Testis (tissue), 2 donors: ENCODE measurements at regions not wholly inside any gene's neighbourhood (a gene's known extent, or its start where the extent isn't known, plus 50 kb on each side); places are given as distances from the start of the nearest gene placed in this dataset.

Experiments used
- DNase-seq: peaks from one replicate; pipeline ENCODE4 v3.0.0-alpha.2; 2019
- H3K27ac ChIP-seq, 2 donors: fragments of 200-600 bp; sonication (generic); one replicate each; pipeline ENCODE4 v1.5.1; 2019
- H3K27me3 ChIP-seq: fragments of 200-600 bp; sonication (generic); one replicate; pipeline ENCODE4 v1.5.1; 2019
- H3K36me3 ChIP-seq: fragments of 200-600 bp; sonication (generic); one replicate; pipeline ENCODE4 v1.5.1; 2017; ENCODE audit warnings: low read depth; ENCODE audit errors: missing control alignments
- H3K4me1 ChIP-seq: fragments of 200-600 bp; sonication (generic); one replicate; pipeline ENCODE4 v1.5.1; 2019
- H3K4me3 ChIP-seq, 2 donors: fragments of 200-600 bp; sonication (generic); one replicate each; pipeline ENCODE4 v1.5.1; 2017 to 2019
- H3K9me3 ChIP-seq: fragments of 200-600 bp; sonication (generic); one replicate; pipeline ENCODE4 v1.5.1; 2017
- POLR2A ChIP-seq: fragments of 450-650 bp; IDR thresholded peaks from one replicate; pipeline ENCODE4 v1.6.1; 2017; ENCODE audit warnings: antibody characterized with exemption, mild to moderate bottlenecking, moderate library complexity
- WGBS, 2 donors: methylation state at CpG; one replicate each; pipeline ENCODE4 v1.1.5; 2018; 5-methylcytosine and 5-hydroxymethylcytosine counted together
- intact Hi-C: fragments of 100-400 bp; cut with DNase I; formaldehyde crosslinking; loops from one replicate; pipeline ENCODE4 v1.15.1; 2023; ENCODE audit warnings: low total_unique reads
- TF ChIP-seq, protein P1 (sequence below), 3 experiments: fragments of 450-650 bp in 2 of 3; fragments of 200-600 bp in 1 of 3; sonication (generic) in 1 of 3; IDR thresholded peaks; one replicate each; pipeline ENCODE4 v1.5.1; 2016 to 2019; ENCODE audit warnings: antibody characterized with exemption in 3 of 3, mild to moderate bottlenecking in 2 of 3, moderate library complexity in 1 of 3

DNA sequence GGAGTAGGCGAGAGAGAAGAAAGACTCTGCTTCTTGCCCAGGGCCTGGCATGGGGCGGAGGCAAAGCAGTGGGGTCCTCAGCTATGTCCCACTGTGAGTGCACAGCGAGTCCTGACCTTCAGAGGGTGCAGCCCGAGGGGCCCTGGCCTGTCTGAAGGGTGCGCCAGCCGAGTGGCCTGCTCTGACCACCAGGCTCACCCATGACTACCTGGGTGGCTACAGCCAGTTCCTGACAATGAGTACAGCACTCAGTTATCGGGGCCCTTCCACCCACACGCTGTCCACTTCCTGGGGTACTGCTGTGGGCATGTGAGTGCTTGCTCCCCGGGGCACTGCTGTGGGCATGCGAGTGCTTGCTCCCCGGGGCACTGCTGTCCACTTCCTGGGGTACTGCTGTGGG lies 74.1 kb upstream of the B3GAT1 start:
- DNase-seq: no peak
- intact Hi-C loops: no loop called here
- TF ChIP-seq POLR2A: no peak
- TF ChIP-seq, protein P1, sequence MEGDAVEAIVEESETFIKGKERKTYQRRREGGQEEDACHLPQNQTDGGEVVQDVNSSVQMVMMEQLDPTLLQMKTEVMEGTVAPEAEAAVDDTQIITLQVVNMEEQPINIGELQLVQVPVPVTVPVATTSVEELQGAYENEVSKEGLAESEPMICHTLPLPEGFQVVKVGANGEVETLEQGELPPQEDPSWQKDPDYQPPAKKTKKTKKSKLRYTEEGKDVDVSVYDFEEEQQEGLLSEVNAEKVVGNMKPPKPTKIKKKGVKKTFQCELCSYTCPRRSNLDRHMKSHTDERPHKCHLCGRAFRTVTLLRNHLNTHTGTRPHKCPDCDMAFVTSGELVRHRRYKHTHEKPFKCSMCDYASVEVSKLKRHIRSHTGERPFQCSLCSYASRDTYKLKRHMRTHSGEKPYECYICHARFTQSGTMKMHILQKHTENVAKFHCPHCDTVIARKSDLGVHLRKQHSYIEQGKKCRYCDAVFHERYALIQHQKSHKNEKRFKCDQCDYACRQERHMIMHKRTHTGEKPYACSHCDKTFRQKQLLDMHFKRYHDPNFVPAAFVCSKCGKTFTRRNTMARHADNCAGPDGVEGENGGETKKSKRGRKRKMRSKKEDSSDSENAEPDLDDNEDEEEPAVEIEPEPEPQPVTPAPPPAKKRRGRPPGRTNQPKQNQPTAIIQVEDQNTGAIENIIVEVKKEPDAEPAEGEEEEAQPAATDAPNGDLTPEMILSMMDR (IDR thresholded peaks at IDR 0.05): no peak
- H3K4me3 ChIP-seq: no peak overlapping the region
- H3K36me3 ChIP-seq: no peaks in the 10 kb centered on the region
- no peaks in the 10 kb centered on the region for H3K4me1 ChIP-seq
- 83 to 88% methylated on average over 10 to 11 of the region's 11 CpGs for WGBS, 2 donors
- H3K27me3 ChIP-seq: no peaks in the 10 kb centered on the region
- H3K9me3 ChIP-seq: no peaks in the 10 kb centered on the region
- H3K27ac ChIP-seq: no peak overlapping the region

DNA sequence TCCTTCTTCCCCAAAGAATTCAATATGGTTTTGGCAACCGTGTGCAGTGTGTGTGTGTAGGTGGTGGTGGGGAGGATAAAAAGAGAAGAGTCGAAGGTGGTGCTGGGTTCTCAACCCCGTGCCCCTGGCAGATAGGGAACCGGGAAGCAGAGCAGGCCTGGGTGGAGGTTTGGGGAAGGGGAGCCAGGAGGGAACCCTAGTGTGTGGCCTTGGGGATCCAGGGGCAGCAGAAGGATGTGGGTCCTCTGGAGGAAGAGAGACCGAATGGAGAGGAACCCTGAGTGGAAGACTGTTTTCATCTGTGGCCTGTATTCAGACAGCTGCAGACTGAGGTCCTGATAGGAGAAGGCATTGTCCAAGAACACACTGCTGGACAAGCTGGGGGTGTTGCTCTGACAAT lies 73.3 kb upstream of the B3GAT1 start:
- Histone ChIP-seq H3K4me3 (no peak overlapping the region), H3K27me3 (no peaks in the 10 kb centered on the region), H3K9me3 (no peaks in the 10 kb centered on the region), H3K36me3 (no peaks in the 10 kb centered on the region), H3K27ac (no peak overlapping the region), H3K4me1 (no peaks in the 10 kb centered on the region)
- DNase-seq: no peak
- intact Hi-C loops: no loop called here
- no peak for TF ChIP-seq POLR2A
- TF ChIP-seq, protein P1 (IDR thresholded peaks at IDR 0.05): no peak
- WGBS, 2 donors: 78 to 81% methylated on average over 5 of the region's 5 CpGs

DNA sequence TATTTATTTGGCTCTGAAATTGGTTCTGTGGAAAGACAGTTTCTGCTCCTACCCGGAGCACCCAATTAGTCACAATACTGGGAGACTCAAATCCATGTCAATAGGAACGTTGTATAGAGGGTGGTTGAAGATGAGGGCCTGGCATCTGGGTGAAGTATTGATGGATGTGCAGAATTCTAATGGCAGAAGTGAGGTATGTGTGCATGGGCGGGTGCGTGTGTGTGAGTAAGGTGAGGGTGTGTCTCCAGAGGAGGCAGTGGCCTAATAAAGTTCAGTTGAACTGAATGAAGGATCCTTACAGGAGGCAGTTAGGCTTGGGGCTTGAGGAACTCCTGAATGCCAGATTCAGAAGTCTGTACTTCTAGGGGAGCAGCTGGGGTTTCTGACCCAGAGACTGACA lies 71.8 kb upstream of the B3GAT1 start:
- no peak for TF ChIP-seq POLR2A
- TF ChIP-seq, protein P1 (IDR thresholded peaks at IDR 0.05): no peak
- no peak for DNase-seq
- H3K27ac ChIP-seq: no peak overlapping the region
- H3K4me3 ChIP-seq: no peak overlapping the region
- H3K9me3 ChIP-seq: no peaks in the 10 kb centered on the region
- intact Hi-C loops: no loop called here
- no peaks in the 10 kb centered on the region for H3K4me1 ChIP-seq
- no peaks in the 10 kb centered on the region for H3K36me3 ChIP-seq
- 83 to 87% methylated on average over 4 of the region's 4 CpGs for WGBS, 2 donors
- no peaks in the 10 kb centered on the region for H3K27me3 ChIP-seq

DNA sequence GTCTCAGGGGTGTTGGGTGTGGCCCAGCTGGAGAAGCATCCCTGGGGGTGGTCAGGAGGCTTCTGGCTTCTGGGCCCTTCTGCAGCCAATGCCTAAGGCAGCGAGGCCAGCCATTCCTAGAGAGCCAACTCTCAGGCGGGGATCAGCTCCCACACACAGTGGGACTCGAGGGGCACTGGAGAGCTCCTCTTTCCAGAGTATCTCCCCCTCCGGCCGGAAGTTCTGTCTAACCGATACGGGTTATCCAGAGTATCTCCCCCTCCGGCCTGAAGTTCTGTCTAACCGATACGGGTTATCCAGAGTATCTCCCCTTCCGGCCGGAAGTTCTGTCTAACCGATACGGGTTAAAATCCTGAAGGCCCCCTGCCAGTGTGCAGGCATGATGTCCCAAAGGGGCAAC lies 71.2 kb upstream of the B3GAT1 start:
- Histone ChIP-seq H3K4me1 (no peaks in the 10 kb centered on the region), H3K36me3 (no peaks in the 10 kb centered on the region), H3K27ac (no peak overlapping the region), H3K9me3 (no peaks in the 10 kb centered on the region), H3K4me3 (no peak overlapping the region), H3K27me3 (no peaks in the 10 kb centered on the region)
- DNase-seq: no peak
- intact Hi-C loops: no loop called here
- WGBS, 2 donors: 85 to 89% methylated on average over 14 of the region's 14 CpGs
- no peak for TF ChIP-seq POLR2A
- TF ChIP-seq, protein P1 (IDR thresholded peaks at IDR 0.05): no peak

DNA sequence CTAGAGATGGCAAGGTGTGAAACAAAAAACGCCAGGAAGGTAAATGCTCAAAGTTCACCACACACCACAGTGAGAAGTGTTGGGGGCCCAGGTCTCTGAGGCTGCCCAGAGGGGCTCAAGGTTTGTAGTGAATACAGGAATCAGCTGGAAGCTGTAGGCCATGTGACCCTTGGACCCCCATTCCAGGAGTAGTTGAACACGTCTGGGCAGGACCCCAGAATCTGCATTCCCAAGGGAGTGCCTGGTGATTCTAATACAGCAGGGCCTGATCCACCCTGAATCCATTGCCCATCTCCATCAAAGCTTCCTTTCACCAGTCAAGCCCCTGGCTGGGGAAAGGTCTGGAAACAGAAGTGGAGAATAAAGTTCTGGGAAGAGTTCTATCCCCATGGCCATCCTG lies 70.8 kb upstream of the B3GAT1 start:
- 62 to 69% methylated on average over 2 of the region's 2 CpGs for WGBS, 2 donors
- H3K27ac ChIP-seq: no peak overlapping the region
- no peaks in the 10 kb centered on the region for H3K36me3 ChIP-seq
- TF ChIP-seq POLR2A: no peak
- TF ChIP-seq, protein P1 (IDR thresholded peaks at IDR 0.05): no peak
- H3K27me3 ChIP-seq: no peaks in the 10 kb centered on the region
- no peak for DNase-seq
- H3K4me3 ChIP-seq: no peak overlapping the region
- H3K9me3 ChIP-seq: no peaks in the 10 kb centered on the region
- H3K4me1 ChIP-seq: no peaks in the 10 kb centered on the region
- intact Hi-C loops: no loop called here
